MM.1S (cell line): ENCODE measurements at regions not wholly inside any gene's neighbourhood (a gene's known extent, or its start where the extent isn't known, plus 50 kb on each side); places are given as distances from the start of the nearest gene placed in this dataset.

Experiments
- CTCF ChIP-seq: fragments of 300-600 bp; sonication (generic); IDR thresholded peaks from 2 replicates; pipeline ENCODE4 v1.5.1; 2016; ENCODE audit warnings: antibody characterized with exemption, low read length, mixed read lengths
- EZH2 ChIP-seq: fragments of 300-600 bp; sonication (generic); optimal IDR thresholded peaks from 2 replicates; pipeline ENCODE3; 2017; ENCODE audit warnings: low read depth, mild to moderate bottlenecking, antibody characterized with exemption, low read length, mixed read lengths
- EZH2phosphoT487 ChIP-seq: fragments of 300-600 bp; sonication (generic); IDR thresholded peaks from 2 replicates; pipeline ENCODE4 v1.6.1; 2018; ENCODE audit warnings: antibody characterized with exemption, low read length

GRCh38 chr7:138304071-138304320 is 156.1 kb upstream of the TRIM24 start:
- TF ChIP-seq CTCF (no peak), EZH2 (no peak), EZH2phosphoT487 (no peak)
